HS-27A (cell line): ENCODE measurements at regions not wholly inside any gene's neighbourhood (a gene's known extent, or its start where the extent isn't known, plus 50 kb on each side); places are given as distances from the start of the nearest gene placed in this dataset.
A peak's percentile ranks its signal among the peaks of the same experiment; 100 is the strongest.
"Not testable (repeated sequence)": the region's sequence is repeated elsewhere in the genome, so short reads cannot be mapped to it uniquely, and the experiment has no call there.

Experiments
- DNase-seq: peaks from one replicate; pipeline ENCODE4 v3.0.0-alpha.2; 2012; ENCODE audit warnings: low read depth, missing footprints

DNA sequence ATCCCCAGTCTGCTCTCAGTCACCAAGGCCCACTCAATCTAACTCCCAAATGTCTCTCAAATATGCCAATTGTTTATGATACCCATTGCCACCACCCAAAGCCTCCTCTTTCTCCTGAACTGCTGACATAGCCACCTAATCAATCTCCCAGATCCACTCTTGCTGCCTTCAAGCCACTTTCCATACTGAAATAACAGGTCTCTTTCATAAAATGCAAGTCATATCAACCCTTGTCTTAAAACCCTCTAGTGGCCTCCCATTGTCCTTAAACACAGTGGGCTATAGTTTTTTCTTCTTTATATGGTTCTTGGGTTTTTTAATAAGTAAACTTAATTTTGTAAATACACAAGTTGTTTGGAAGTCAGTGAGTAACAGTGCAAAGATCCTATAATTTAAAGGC lies 155.2 kb upstream of the ZC3H12C start:
- DNase-seq: no peak

DNA sequence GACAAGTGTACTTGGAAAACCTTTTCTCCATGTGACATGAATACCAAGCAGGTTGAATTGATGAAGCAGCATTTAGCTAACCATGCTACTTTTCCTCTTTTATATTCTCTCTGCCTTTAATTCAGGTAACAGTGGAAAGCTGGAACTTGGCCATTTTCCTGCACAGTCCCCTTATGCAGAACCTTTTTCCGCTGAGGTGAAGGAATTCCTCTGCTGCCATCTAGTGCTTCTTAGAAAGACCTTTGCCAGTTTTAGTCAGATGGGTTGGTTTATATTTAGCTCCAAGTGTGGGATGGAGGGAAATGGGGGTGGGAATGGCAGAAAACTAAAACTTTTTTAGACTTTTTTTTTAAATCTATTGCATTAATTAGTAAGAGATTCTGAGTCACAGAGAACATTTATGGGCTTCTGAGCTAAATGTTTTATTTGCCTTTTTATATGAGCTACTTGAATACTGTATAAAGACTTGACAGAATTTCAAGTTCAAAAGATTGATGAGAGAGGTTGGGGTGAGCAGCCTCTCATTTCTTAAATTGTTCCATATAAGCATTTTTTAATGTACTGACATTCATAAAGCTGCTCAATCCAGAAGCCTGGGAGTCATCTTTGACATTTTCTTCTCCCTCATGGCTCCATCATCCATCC lies 153.9 kb upstream of the ZC3H12C start:
- DNase-seq: peak; percentile 20

- no peak for DNase-seq
These were observed 152.4 kb upstream of the ZC3H12C start for GRCh38 chr11:109940816-109941215.

GRCh38 chr11:109945626-109946321 lies 147.4 kb upstream of the ZC3H12C start:
- no peak for DNase-seq

DNA sequence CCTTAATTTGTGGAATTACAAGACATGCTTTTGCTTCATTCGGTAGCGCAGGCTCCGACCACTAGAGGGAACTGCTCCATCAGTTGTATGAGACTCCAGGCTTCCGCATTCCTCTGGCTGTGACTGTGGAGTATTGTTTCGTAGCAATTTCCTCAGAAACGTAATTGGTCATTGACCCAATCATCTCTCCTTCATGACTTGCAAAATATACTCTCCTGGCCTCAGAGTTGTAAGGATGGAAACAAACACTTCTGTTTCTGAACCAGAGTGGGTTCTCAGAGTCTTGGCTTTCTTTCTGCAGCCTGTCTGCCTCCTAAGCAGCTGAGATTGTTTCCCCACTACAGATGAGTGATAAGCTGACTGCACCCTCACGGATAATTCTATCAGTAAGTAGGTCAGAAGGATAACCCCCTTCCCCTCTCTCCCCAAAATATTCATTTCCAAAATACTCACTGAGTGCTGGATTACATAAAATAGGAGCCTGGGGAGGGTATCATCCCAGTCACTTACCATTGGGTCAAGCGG lies 146.8 kb upstream of the ZC3H12C start:
- peak; percentile 56 for DNase-seq

GRCh38 chr11:109954534-109954933 lies 138.7 kb upstream of the ZC3H12C start:
- DNase-seq: no peak

GRCh38 chr11:109956124-109956793 lies 136.9 kb upstream of the ZC3H12C start:
- DNase-seq: no peak

- DNase-seq: no peak
These were observed 136.2 kb upstream of the ZC3H12C start for GRCh38 chr11:109957000-109957399.

GRCh38 chr11:109957601-109958000 lies 135.6 kb upstream of the ZC3H12C start:
- DNase-seq: no peak

GRCh38 chr11:109958131-109958820 lies 134.9 kb upstream of the ZC3H12C start:
- no peak for DNase-seq

- DNase-seq: no peak
These were observed 134.4 kb upstream of the ZC3H12C start for GRCh38 chr11:109958821-109959166.

GRCh38 chr11:109960831-109961230 lies 132.4 kb upstream of the ZC3H12C start:
- DNase-seq: no peak

GRCh38 chr11:109961261-109961660 lies 131.9 kb upstream of the ZC3H12C start:
- no peak for DNase-seq

DNA sequence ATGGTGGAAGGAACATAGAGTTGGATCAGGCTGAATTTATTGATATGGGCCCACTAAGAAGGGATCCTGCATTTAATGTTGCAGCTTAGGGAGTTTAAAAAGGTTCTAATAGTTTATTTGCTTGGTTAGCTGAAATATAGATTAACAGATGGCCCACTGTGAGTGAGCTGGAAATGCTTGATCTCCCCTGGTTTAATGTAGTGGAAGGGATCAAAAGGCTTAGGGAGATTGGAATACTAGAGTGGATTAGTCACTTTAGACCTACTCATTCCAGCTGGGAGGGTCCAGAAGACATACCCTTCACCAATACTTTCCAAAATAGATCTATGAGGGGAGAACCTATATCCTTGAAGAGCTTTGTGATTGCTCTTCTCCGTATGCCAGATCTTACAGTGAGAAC lies 130.1 kb upstream of the ZC3H12C start:
- no peak for DNase-seq

- DNase-seq: no peak
These were observed 128.7 kb upstream of the ZC3H12C start for GRCh38 chr11:109964487-109964886.

GRCh38 chr11:109965445-109965844 lies 127.7 kb upstream of the ZC3H12C start:
- DNase-seq: not testable (repeated sequence)

GRCh38 chr11:109965926-109966325 lies 127.3 kb upstream of the ZC3H12C start:
- not testable (repeated sequence) for DNase-seq

DNA sequence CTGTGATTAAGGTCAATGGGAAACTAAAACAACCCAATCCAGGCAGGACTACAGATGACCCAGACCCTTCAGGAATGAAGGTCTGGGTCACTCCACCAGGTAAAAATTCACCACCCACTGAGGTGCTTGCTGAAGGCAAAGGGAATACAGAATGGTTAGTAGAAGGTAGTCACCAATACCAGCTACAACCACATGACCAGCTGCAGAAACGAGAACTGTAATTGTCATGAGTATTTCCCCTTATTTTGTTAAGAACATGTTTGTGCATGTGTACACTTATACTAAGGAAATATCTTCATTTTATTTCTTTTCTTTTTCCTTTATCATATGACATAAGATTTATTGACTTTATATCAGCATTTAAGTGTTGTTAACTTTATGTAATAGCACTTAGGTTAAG lies 126.1 kb upstream of the ZC3H12C start:
- not testable (repeated sequence) for DNase-seq

- no peak for DNase-seq
These were observed 124.9 kb upstream of the ZC3H12C start for GRCh38 chr11:109968299-109968698.

GRCh38 chr11:109968781-109969180 lies 124.4 kb upstream of the ZC3H12C start:
- no peak for DNase-seq

DNA sequence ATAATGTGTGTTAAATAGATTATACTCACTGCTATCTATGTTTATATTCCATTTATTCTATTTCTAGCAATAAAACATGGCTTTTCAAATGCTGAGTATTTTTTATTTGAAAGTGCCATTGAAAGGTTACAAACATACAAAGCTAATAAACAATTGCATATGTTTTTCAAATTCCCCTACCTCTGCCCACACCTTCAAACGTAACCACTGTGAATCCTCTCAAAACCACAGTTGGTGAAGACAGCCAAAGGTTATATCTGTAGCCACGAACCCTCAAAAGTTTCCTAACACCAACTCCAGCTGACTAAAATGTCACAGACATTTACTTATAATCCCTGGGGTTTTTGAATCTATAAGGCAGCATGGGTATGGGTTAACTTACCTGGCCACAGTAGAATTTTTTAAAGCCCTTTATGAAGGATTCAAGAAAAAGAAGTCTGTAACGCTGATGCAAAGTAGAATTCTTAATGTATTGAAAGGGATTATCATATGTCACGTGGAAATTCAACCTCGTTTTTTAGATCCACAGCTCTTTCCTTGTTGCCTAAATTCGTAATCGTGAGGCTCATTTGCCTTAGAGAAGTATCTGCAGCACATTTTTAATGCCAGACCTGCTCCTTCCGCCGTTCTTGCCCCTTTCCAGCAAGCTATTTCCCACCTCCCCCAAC lies 122.5 kb upstream of the ZC3H12C start:
- no peak for DNase-seq

GRCh38 chr11:109971184-109971523 lies 122.0 kb upstream of the ZC3H12C start:
- no peak for DNase-seq
